Right hindlimb (tissue), 1 donor: ENCODE measurements at regions not wholly inside any gene's neighbourhood (a gene's known extent, or its start where the extent isn't known, plus 50 kb on each side); places are given as distances from the start of the nearest gene placed in this dataset.
"Not testable (repeated sequence)": the region's sequence is repeated elsewhere in the genome, so short reads cannot be mapped to it uniquely, and the experiment has no call there.

ENCODE experiments used
- DNase-seq: peaks from one replicate; pipeline ENCODE4 v3.0.0-alpha.2; 2018

DNA sequence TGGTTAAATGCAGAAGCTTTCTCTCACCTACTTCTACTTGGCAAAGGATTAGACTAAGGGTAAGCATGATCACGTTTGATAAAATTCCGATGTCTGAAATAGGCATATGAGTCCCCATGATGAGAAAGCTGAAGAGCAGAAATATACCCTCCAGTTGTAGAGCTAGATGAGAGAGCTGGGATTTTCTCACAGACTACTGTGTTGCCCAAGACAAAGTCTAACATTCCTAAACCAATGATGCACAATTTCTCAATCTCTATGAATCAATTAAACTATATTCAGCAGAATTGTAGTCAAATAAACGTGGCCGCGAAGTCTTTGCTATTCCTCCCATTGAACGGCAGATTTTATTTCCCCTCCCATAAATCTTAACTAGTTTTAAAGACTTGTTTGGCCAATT lies 699.2 kb downstream of the KCNT2 start:
- DNase-seq: no peak

DNA sequence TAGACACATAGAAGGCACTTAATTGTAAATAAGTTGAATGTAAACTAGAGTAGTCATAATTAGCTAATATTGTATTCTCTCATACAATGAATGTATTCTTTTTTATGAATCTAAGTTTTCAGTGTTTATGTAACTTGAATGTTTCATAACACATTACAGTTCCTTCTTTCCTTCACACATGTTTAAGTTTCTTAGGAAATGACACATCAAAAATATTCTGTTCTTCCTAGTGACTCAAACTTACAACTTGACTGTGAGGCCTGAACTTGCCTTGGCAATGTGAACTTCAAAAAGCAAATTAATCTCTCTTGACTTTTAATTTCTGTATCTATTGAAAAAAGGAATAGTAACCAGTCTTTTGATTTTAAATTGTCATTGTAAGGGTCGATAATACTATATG lies 700.1 kb downstream of the KCNT2 start:
- DNase-seq: no peak

DNA sequence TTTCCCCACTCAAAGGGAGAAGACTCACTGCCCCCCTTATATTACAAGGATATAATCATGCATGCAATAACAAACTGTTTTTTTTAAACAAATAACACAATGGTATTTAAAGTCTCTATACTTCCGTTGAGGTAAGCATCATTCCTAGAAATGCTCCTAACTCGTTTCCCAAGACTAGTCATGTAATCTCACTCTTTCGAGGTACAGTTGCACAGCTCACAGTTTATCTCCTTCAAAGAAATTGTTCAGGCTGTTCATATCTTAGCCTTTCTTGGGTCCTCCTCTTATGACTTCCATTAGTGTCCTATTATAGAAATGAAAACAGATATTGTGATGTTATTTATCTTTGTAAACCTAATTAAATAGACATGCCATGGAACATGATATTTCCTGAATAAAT lies 705.0 kb downstream of the KCNT2 start:
- no peak for DNase-seq

DNA sequence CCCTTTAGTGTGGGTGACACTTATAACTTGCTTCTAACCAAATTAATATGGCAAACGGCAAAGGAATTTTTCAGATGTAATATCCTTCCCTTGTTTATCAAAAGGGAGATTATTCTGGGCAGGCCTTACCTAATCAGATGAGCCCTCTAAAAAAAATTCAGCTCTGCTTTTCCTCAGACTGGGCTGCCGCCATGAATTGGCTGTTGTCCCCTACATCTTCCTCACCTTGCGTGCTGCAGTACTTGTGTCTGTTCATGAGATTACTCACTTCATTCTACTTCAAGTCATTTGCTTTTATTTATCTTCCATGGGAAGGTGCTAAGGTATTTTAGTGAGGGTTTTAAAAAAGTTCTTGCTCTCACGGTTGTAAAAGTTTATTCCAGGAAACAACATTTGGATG lies 705.5 kb downstream of the KCNT2 start:
- DNase-seq: no peak

DNA sequence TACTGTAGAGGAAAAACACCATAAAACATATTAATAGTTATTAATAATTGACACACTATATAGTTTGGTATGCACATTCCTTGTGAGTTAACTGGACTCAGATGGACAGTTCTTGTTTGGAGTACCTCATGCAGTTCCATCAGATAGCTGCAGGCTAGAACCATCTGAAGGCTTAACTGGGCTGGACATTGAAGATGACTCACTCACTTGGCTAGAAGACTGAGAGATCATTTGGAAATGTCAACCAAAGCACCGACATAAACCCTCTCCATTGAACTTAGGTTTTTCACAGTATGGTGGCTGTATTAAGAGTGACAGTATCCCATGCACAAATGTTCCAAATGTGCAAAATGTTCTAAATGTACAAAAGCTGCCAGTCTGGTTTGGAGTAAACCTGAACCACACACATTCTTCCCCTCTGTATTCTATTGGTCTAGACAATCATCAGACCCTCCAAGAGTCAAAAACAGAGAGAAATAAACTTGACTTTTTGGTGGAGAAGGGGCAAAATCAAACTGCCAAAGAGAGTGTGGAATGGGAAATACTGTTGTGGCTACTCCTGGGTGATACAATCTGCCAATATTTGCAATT lies 708.4 kb downstream of the KCNT2 start:
- no peak for DNase-seq

DNA sequence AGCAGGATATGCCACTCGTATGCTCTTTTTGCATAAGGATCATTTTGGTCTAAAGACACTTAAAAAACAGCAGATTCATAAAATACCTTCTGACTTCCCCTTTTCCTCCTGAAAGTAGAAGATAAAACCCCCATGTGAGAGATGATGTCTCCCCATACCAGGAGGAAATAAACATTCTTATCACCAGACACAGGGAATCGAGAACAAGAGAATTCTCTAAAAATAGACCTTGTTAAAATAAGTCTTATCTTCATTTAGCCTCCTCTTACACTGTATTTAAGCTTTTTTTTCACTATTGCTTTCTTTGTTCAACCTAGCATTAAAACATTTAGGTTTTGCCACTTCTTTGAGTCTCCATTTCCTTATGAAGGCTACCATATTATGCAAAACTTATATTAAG lies 709.3 kb downstream of the KCNT2 start:
- DNase-seq: no peak

DNA sequence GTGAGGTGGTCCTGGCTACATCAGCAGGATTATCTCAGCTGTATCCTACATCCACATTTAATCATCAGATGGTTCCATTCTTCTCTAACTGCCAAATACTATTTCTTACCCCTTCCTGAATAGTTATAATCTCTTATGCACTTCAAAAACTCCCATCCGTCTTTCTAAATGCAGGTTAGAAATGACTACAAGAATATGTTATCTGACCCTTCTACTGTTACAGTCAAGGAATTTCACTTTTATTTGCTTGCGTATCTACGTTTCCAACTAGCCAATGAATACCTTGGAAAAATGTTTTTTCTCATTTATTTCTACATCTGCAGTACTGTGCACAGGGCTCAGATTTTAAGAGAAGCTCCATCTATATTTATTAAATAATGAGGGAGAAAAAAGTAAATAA lies 709.9 kb downstream of the KCNT2 start:
- DNase-seq: no peak

DNA sequence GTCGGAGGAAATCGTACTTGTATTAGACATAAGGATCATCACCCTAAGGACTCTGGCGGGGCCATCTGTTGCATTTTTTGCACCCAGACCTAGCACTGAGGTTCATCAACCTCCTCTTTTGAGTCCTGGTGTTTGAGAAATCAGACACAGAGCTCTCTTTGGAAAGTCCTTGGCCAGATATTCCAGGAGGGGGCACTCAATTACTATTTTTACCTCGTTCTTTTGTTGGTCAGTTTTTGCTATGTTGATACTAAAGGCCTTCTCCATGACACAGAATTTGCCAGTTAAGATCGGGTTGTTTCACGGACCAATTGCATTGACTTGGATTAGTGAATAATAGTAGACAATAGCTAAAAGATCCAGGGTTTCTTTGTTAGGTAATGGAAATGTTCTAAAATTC lies 711.2 kb downstream of the KCNT2 start:
- no peak for DNase-seq

DNA sequence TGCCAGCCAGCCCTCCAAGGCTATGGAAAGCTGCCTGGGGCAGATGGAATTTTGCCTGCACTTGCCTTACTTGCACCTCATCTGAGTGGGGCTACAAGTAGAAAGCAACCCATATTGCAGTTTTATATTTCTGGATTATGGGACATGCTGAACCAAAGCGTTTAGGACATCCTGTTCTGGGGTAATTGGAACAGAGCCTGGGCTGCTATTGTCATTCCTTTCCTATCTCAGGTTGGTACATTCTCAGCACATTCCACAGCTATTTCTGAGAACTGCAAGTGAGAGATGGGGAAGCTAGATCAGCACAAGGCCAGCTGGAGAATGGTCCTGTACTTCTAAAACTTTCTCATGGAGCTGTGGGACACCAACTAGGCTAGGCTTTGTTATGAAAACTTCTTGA lies 713.8 kb downstream of the KCNT2 start:
- DNase-seq: no peak

DNA sequence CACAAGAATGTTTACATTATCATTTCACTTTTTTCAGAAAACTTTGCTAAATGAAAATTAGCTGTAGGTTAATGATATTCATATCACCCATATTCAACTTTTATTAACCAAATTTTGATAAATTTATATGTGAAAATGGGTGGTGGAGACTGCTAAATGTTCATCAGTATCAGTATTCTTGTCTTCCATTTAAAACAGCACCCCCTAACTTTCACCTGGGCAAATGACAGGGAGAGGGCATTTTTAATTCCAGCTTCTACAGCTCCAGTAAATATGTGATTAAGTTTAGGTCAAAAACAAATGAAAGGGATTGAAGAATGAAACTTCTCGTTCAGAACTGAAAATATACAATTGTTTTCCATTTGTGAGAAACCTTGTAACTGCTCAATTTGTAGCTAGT lies 722.2 kb downstream of the KCNT2 start:
- DNase-seq: no peak

DNA sequence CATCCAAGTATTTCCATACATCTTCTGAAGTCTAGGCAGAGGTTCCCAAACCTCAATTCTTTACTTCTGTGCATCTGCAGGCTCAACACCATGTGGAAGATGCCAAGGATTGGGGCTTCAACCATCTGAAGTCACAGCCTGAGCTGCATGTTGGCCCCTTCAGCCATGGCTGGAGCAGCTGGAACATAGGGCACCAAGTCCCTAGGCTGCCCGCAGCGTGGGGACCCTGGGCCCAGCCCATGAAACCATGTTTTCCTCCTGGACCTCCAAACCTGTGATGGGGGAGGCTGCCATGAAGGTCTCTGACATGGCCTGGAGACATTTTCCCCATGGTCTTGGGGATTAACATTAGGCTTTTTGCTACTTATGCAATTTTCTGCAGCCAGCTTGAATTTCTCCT lies 729.8 kb downstream of the KCNT2 start:
- DNase-seq: no peak

DNA sequence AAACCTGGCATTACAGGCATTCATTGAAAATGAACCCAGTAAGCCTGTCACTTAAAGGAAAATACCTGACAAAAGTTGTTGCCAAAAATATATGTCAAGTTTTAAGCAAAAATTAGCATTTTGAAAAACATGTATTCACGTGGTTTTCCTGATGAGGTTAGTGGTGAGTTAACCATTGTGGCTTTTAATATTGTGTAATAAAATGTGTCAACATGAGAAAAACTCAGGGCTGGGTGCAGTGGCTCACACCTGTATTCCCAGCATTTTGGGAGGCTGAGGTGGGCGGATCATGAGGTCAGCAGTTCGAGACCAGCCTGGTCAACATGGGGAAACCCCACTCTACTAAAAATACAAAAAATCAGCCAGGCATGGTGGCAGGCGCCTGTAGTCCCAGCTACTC lies 731.4 kb downstream of the KCNT2 start:
- no peak for DNase-seq

DNA sequence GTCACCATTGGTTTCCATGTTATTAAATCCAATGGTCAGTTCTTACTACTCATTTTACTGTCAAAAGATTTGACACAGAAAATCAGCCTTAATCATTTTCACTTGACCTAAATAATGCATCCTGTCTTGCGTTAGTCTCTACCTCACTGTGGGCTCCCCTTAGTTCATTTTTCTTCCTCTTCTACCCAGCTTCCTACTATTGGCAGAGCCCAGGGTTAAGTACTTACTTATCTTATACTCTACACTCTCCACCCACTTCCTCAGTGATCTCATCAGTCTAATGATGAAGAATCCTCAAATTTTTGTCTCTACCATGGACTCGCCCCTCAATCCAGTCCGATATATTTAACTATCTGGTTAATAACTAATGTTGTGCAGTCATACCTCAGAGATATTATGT lies 735.9 kb downstream of the KCNT2 start:
- DNase-seq: no peak

DNA sequence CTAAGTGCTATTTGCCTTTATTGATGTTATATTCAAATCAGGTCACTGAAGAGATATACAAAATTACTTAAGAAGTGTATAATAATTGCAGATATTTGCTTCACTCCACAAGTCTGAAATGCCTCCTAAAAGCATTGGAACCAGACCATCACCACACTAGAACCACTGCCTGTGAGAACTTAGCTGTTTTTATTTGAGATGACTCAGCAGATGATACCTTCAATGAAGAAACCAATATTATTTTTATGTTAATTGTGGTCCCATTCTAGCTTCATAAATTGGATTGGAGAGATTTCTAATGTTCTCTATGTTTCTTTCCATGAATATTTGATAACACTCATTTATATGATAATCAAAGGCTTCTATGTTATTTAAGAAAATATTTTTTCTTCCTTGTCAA lies 740.6 kb downstream of the KCNT2 start:
- DNase-seq: no peak

DNA sequence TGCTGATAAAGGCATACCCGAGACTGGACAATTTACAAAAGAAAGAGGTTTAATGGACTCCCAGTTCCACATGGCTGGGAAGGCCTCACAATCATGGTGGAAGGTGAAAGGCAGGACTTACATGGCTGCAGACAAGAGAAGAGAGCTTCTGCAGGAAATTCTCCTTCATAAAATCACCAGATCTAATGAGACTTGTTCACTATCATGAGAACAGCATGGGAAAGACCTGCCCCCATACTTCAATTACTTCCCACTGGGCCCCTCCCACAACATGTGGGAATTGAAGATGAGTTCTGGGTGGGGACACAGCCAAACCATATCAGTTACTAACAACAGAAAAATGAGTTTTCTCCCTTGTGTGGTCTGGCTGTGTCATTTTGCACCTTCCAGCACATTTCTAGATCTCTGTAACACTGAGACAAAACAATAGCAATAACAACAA lies 741.4 kb downstream of the KCNT2 start:
- DNase-seq: no peak

DNA sequence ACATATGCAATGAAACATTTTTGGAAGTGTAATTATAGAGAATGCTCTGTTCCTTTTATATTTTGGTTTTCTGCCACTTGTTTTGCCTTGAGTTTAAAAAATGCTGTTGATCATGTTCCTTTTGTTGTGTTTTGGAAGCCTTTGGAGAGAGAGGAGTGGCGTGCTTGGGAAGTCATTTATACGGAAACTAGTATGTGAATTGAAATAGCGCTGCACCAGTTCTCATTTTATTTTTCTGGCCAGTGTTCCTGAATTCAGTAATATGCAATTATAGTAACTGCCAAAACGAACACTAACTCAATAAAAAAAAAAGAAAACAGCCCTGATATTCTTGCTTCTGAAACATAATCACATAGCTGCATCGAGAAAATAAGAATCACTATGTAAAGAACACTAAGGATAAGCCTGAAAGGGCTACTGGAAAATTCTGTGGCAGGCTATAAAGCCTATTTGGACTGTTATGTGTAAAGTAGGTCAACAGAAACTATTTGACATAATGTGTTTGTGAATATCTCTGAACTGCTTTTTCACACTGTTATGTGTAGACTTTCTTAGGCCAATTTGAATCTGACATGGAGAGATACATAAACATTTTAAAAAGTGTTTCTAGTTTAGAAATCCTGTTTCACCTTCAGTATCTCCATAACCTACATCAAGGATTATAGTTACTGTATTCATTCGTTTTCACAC lies 742.0 kb downstream of the KCNT2 start:
- no peak for DNase-seq

DNA sequence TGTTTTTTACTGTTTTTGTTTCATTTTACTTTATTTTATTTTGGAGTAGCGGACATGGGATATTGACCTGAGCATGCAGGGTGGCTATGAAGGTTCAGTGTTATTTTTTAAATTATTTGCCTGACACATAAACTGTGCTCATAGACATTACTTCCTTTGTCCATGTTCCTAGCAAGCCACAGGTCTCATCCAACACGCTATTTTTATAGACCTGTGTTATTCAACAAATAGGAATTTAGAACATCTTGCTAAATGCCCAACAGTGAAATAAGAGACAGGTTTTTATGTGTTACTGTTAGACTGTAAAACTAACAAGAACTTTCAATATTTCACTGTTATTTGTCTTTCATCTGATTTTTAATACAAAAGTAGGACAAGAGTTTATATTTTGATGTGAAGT lies 756.4 kb downstream of the KCNT2 start:
- no peak for DNase-seq

DNA sequence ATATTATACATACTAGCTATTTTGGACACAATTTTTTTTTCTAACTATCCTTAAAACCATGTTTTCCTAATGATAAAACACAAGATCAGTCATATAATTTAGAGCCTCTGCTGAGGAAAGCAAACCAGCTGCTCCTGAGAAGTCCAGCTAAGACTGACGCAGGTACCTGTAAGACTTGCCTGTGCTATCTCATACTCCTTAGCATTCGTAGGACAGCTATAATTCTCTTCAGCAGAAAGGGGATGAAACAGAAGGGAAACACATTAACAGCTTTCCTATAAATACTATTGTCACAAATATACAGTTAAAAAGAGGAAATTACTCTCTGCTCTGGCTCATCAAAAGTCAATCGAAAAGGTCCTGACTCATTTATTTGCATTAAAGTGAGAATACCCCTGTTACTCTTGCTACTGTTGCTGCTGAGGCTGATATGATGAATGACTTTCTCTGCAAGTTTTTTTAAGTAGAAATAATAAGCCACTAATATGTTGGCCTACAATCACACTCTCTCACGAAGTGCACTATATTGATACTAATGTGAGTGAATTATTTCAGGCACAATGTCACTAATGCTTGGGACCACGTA lies 757.1 kb downstream of the KCNT2 start:
- DNase-seq: no peak

DNA sequence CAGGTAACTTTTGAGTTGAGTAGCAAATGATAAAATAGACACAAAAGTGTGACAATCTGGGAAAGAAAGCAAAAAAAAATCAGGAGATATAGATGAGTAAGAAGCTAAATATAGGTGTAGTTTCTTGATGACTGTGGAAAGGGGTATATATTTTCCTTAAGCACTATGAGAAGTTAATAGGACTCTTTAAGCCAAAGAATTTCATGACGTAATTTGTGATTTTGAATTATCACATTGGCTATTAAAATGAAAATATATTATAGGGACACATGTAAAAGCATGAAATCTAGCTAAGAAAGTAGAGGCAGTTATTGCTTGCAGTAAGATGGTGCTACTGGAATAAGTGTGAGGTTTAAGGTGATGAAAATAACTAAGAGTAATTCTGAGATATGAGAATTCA lies 759.1 kb downstream of the KCNT2 start:
- DNase-seq: no peak

DNA sequence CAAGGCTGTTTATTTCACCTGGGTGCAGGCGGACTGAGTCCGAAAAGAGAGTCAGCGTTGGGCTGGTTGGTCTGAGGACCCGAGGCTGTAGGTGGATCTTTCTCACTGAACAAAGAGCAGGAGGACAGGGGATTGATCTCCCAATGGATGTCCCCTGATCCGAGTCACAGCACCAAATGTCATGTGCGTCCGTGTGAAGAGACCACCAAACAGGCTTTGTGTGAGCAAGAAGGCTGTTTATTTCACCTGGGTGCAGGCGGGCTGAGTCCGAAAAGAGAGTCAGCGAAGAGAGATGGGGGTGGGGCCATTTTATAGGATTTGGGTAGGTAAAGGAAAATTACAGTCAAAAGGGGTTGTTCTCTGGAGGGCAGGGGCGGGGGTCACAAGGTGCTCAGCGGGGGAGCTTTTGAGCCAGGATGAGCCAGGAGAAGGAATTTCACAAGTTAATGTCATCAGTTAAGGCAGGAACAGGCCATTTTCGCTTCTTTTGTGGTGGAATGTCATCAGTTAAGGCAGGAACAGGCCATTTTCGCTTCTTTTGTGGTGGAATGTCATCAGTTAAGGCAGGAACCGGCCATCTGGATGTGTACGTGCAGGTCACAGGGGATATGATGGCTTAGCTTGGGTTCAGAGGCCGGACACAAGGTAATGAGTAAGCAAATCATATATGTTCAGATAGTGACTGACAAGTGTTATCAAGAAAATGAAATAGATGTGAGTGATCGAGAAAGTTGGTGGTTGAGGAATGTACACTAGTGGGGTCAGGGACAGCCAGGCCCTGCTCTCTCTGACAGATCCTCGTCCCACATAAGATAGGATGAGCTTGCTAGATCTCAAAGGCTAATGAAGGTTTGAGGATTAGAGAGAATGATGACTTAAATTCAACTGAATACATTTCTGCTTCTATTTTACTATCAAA lies 760.0 kb downstream of the KCNT2 start:
- DNase-seq: not testable (repeated sequence)

DNA sequence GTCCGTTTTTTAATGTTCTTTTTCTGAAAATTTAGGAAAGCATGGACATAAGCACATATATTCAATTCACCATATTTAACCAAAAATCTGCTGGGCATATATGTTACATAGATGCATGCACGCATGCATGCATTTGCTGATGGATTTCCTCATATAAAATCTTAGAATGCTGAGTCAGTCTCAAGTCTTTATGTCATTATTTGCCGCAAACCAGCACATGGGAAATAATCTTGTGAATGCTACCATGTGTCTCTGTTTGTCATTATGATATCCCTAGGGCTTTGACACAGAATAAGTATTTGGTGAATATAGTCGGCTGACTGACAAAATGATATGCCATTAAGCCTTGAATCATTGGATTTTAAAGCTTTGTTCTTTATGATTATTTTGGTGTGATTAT lies 776.5 kb downstream of the KCNT2 start:
- no peak for DNase-seq

DNA sequence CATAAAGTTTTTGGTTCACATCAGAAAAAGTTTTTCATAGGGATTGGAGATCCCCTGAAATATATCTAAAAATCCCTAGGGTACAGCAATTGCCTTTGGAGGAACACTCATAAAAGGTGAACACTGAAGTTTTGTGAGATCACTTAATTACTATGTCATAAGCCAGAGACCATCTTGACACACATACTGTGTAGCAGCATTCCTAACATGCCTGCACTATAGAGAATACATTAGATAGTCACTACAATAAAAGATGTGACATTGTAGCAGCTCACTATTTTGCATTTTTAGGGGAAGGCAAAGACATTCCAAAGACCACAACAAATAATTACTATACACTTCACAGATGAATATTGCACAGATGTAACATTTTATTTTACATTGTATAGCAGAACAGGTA lies 779.9 kb downstream of the KCNT2 start:
- DNase-seq: no peak

DNA sequence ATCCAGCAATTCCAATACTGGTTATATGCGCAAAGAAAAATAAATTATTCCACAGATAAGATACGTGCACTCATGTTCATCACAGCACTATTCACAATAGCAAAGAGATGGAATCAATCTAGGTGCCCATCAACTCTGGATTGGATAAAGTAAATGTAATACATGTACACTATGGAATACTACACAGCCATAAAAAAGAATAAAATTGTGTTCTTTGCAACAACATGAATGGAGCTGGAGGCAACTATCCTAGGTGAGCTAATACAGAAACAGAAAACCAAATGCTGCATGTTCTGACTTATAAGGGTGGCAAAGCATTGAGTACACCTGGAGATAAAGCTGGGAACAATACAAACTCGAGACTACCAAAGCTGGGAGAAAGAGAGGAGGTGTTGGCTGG lies 787.3 kb downstream of the KCNT2 start:
- no peak for DNase-seq

DNA sequence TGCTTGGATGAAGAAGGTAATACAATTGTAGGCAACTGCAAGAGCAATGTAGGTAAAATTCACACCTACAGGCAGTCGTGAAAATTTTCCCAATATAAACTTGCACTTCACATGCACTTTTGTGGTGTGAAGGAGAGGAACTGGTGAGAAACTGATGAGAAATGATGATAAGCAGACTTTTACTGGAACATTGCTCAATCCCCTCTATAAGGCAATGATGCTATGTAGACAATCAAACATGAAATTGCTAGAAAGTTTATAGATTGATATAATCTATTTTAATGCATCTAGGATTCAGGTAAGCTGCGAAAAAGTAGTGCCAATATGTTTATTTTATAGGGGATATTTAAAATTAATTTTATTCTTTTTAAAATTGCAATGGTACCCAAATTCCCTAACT lies 802.2 kb downstream of the KCNT2 start:
- DNase-seq: no peak
